Amniotic epithelial cell (primary cell): ENCODE measurements at regions not wholly inside any gene's neighbourhood (a gene's known extent, or its start where the extent isn't known, plus 50 kb on each side); places are given as distances from the start of the nearest gene placed in this dataset.

Source experiments
- DNase-seq: peaks from one replicate; pipeline ENCODE4 v3.0.0-alpha.2; 2010; ENCODE audit warnings: low read depth

DNA sequence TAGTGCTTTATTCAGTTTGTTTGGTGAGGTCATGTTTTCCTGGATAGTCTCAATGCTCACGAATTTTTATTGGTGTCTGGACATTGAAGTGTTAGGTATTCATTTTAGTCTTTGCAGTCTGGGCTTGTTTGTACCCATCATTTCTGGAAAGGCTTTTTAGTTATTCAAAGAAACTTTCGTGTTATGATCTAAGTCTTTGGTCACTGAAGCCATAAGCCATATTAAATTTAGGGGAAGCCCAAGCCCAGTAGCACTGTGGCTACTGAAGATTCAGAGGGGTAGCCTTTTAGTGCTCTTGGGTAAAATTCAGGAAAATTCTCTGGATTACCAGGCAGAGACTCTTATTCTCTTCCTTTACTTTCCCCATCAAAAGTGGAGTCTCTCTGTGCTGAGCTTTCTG, 56.2 kb upstream of the PEX5L start:
- DNase-seq, result no peak

DNA sequence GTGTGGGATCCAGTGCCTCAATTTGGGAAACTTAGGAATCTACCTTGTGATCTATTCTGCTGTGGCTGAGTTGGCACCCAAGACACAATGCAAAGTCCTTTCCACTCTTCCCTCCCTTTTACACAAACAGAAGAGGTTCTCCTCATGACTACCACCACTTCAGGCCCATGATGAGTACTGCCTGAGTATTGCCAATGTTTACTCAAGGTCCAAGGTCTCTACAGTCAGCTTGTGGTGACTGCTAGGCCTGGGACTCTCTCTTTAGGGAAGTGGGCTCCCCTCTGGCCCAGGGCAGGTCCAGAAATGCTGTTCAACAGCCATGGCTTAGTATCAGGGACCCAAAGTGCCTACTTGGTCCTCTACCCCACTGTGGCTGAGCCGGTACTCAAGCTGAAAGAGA, 56.8 kb upstream of the PEX5L start:
- DNase-seq, result no peak

DNA sequence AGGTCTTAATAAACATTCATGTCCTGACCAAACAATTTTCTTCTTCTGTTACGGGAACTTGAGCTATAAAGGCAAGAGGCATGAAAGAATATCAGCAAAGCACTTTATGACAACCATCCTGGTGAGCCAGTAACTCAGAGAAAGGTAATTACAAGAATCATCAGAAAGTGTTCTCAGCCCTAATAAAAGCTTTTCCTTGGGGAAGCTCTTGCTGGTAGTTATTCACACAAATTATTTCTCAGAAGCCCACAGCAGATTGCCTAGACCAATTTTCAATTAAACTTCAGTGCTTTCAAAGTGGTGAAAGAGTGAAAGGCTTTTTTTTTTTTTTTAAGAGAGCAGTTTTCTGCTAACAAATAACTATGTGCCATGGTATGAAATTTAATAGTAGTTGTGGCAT, 60.9 kb upstream of the PEX5L start:
- no peak for DNase-seq

DNA sequence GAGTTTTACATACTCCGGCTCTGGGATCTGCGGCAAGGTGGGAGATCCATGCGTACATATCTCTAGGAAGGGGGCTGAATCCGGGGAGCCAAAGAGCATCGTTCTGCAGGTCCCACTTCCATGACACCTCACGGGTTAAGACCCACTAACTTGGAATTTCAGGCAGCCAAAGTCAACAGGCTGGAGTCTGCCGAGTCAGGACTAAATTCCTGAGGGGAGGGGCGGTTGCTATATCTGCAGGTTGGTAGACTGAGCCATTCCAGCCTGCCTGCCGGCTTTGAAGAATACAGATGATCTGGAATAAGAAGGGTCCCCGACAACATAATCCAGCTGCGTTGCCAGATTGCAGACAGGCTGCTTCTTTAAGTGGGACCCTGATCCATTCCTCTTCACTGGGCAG, 65.4 kb upstream of the PEX5L start:
- no peak for DNase-seq

DNA sequence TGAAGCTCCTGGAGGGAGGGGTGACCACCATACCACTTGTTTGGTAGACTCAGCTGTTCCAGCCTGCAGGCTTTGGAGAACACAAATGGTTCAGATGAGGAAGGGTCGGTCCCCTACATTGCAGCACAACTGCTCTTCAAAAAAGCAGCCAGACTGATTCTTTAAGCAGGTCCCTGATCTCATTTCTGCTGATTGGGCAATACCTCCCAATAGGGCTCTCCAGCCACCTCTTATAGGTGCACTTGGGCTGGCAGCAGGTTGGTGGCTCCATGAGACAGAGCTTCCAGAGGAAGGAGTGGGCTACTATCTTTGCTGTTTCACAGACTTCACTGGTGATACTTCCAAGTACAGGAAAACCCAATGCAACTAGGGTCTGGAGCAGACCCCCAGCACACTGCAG, 65.9 kb upstream of the PEX5L start:
- no peak for DNase-seq

DNA sequence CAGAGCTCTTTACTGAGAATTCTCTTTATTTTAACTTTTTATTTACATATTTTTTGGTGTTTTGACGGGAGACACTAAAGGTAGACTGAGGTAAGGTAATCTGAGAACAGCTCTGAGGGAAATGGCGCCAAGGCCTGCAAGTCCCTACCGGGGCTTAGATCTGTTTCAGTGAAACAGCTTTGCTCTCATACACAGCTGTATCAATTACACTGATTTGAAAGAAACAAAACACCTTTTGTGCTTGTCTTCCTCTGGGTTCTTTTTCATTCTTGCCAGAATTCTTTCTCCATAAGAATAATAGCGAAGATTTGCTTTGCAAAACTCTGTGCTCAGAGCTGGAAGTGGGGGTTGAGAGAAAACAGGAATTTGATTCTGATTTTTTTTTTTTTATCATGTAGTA, 79.5 kb upstream of the PEX5L start:
- no peak for DNase-seq

DNA sequence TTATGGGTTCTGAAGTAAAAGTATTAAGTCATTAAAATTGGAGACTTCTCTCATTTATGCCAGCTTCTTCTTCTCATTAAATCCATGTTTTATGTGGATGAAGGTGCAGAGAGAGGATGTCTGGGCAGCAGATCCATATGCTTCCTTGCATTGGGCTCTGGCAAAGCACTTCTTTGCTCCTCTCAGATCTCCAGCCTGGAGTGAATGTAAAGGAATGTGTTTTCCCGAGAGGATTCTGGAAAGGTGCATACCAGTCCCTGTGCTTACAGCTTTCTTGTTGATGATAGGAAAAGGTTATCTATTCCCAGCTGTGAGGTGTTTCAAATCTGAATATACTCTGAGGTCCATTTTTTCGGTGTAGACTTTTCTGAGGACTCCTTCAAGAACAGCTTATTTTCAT, 79.9 kb upstream of the PEX5L start:
- DNase-seq, result no peak

DNA sequence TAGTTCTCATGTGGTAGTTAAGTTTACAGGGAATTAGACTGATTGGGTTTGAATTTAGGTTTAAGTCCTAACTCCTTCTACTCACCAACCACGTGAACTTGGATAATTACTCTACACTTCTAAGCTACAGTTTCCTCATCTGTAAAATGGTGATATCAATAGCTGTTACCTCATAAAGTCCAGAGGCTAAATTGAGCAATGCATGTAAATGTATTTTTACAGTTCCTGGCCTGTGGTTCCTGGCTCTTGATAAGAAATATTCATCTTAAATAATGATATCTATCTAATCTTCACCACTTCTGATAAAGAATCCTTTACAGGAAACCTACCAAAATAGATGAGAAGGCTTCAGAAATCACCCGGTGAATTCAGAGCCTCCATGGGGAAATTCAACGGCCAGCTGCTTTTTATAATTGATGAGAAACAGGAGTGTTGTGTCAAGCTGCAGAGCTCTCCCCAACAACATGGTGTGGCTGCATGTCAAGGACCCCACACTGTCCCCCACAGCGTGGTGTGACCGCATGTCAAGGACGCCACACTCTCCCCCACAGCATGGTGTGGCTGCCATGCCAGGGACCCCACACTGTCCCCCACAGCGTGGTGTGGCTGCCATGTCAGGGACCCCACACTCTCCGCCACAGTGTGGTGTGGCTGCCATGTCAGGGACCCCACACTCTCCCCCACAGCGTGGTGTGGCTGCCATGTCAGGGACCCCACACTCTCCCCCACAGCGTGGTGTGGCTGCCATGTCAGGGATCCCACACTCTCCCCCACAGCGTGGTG, 80.8 kb upstream of the PEX5L start:
- no peak for DNase-seq

DNA sequence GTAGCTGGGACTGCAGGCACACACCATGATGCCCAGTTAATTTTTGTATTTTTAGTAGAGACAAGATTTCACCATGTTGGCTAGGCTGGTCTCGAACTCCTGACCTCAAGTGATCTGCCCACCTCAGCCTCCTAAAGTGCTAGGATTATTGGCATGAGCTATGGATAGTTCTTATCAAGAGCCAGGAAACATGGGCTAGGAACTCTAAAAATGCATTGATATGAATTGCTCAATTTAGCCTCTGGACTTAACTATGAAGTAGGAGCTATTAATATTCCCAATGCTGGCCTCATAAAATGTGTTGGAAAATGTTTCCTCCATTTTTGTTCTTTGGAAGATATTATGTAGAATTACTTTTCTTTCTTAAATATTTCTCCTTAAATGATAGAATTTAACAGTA, 82.8 kb upstream of the PEX5L start:
- no peak for DNase-seq

DNA sequence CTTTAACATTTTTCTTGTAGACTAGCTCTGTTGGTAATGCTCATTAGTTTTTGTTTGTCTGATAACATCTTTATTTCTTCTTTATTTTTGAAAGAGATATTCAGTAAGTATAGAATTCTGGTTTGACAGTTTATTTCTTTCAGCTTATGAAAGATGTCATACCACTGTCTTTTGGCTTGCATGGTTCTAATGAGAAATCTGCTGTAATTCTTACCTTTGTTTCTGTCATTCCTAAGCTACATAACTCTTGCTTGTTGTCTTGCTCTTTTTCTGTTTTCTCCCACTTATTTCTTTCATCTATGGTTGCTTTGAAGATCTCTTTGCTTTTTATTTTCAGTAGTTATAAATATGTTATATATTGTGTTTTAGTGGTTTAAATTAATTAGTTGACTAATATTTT, 87.2 kb upstream of the PEX5L start:
- no peak for DNase-seq

DNA sequence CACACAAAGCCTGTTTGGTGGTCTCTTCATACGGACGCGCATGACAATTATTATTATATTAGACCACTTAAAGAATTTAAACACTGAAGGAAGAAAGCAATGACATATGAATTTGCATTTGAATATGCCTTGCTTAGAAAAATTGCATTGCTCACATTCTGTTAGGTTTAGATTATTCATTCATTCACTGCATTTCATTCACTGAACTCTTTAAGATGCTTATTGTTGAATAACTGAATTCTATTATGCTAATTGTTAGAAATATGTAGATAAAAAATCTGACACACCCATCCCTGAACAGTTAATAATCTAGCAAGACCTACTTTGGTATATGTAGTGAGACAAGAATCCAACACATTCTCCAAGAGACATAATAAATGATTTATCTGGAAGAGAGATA, 94.4 kb upstream of the PEX5L start:
- DNase-seq, result no peak

DNA sequence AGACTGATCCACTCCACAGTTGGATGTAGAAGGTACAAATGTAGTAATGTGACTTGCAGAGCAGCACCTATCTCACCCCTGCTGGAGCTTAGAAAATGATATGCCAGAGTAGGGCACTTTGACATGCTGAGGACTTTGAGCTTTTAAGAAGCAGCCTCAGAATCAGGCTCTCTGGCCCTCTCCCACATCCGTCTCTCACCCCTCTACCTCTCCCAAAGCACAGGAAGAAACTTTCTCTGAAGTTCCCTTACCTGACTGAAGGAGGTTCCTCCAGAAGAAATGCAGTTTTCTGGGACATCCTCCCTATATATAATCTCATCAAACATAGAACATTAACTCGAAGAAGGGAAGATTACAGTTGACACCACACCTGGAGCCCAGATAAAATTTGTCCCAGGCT, 98.4 kb upstream of the PEX5L start:
- no peak for DNase-seq

DNA sequence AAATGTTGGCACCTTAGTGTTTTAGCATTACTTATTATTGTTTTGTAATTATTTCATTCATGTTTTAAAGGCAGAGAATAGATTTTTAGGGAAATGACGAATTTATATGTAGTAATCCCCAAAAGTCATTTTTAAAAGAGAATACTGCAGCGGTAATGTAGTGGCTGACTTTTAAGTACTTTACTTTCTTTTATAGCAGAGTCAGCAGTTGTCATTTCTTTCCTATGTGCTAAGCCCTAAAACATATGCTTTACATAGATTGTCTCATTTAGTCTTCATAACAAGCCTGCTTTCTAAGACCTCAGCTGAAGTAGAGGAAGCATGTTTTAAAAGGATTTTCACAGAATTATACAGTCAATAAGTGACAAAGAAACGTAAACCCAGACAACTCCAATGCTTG, 102.1 kb upstream of the PEX5L start:
- no peak for DNase-seq

DNA sequence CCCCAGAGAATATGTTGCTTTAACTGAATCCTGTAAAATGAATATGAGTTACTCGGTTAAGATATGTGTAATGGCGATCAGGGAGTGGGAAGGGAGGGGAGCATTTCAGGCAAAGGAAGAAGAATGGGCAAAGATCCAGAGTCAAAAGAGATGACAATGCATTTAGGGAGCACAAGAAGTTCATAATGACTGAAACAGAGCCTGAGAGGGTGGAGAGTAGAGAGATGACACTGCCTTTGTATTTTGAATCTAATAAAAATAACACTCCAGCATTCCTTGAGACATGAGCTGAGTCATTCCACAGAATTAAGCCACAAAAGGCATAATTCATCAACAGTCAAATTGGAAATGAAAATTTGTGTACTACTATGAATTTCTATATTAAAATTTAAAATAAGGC, 105.3 kb upstream of the PEX5L start:
- DNase-seq, result no peak

DNA sequence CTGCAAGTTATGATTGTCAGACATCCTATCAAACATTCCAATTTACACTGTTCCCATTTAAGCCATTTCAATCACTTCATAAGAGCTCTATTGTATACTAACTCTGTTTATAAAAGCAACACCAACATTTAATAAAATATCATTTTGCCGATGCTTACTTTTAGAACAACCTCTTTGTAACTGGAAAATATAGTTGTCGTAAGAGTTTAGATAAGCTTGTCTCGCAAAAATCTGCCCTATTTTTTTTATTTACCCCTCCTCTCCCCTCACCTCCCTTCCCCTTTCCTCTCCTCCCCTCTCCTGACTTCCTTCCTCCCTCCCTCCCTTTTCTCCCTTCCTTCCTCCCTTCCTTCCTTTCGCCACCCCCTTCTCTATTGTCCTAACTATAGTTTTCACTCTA, 105.7 kb upstream of the PEX5L start:
- no peak for DNase-seq

DNA sequence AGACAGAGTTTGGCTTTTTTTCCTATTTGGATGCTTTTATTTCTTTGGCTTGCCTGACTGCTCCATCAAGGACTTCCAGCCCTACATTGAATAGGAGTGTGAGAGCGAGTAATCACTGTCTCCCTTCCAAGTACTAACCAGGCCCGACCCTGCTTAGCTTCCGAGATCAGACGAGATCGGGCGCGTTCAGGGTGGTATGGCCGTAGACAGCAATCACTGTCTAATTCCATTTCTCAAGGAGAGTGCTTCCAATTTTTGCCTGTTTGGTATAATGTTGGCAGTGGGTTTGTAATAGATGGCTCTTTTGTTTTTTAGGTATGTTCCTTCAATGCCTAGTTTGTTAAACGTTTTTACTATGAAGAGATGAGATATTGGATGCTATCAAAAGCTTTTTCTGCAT, 125.0 kb upstream of the PEX5L start:
- no peak for DNase-seq

DNA sequence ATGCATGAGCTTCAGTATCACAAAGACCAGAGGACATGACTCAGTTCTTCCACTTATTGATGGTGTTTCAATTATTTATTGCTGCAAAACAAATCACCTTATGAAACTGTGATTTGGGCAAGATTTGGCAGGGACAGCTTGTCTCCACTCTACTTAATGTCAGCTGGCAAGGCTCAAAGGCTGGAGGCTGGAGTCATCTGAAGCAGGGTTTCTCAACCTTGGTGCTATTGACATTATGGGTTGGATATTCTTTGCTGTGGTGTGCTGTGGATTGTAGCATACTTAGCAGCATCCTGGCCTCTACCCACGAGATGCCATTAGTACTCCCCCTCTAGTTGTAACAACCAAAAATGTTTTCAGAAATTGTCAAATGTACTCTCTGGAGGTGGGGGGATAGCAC, 138.8 kb upstream of the PEX5L start:
- DNase-seq, result no peak

DNA sequence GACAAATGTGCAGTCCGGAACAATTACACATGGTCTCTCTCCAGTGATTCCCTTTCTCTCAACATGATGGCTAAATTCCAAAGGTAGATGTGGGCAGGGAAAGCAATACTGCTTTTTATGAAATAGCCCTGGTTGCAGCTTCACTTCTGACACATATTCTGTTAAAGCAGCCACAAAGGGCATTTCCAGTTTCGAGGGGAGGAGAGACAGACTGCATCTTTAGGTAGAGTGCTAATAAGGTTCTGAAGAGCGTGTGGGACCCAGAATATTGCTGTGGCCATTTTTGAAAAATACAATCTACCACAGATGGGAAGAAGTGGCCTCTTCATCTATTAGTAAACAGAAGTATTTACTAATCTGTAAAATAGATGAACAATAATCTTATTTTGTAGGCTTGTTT, 139.3 kb upstream of the PEX5L start:
- DNase-seq, result no peak

DNA sequence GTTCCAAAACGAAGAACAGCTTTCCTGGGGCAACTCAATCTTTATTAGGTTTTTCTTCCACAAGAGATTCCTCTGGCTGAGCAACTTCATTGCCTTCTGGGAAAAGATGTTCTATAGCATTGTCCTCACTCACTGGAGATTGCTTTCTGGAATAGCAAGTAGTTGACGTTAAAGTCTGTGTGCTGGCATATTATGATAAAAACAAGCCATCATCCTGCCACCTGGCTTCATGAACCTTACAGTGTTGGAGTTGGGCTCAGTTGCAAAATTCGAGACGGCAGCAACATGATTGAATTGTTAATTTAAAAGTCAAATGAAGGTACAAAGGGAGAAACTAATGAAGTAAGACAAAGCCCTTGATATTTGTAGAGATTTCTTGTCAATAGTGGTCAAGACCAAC, 140.5 kb upstream of the PEX5L start:
- DNase-seq, result no peak

DNA sequence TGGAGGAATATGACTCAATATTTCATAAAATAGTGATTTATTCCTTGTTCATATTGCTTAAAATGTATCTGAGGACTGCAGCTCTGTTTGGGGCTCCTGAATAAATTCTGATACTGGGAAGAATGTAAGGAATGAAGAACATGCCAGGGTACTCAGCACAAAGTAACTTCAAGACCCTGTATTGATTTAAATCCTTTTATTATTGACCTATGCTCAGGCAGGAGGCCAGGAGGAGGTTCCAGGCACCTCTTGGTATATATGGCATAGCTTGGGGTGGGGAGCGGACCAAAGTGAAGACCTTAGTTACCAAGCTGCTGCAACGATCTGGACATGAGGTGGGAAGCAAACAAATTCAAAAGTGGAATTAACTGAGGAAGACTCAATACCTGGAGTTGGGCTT, 142.8 kb upstream of the PEX5L start:
- no peak for DNase-seq

DNA sequence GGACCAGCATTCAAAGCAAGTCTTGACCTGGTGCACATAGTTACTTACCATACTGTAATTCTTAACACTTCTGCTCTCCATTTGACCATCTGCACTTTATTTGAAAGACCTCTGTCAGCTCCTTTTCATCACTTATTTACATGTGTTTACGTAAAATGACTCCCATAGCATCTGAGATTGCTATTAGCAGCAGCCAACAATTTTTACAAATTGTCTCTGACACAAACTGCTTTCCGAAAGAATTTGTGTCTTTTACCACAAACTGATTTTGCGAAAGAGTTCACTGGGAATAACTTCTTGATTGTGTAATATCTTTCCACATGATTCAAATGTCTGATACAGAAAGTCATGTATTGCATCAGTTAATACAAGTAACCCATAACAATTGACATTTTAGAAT, 144.1 kb upstream of the PEX5L start:
- DNase-seq, result peak; percentile 67

DNA sequence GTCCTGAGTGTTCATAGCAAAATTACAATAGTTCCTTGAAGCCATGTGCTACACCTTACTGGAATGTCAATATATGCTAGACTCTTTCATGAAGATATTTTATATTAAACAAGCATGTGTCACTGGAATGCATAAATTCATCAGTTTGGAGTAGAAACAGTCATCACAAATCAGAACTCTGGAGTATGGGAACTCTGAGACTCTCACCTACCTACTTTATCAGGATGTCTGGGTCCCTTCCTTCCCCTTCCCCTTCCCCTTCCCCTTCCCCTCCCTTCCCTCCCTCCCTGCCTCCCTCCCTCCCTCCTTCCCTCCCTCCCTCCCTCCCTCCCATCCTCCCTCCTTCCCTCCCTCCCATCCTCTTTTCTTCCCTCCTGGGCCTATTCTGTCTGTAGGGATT, 144.7 kb upstream of the PEX5L start:
- DNase-seq, result no peak

DNA sequence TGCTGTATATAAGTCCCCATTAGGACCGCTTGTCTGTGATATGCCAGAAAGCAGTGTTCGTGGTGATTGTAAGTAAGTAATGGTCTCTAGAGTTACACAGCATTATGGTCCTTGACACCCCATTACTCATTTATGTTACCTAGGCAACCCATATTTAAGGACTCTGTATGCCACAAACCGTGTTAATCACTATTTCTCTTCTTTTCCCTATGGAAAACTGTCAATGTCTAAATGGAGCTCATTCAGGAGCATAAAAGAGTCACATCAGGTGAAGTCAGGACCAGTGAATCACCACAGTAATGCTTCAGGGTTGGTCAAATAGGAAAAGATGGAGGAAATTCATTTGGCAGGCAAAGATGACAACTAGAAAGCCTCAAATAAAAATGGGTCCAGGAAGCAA, 146.6 kb upstream of the PEX5L start:
- no peak for DNase-seq

DNA sequence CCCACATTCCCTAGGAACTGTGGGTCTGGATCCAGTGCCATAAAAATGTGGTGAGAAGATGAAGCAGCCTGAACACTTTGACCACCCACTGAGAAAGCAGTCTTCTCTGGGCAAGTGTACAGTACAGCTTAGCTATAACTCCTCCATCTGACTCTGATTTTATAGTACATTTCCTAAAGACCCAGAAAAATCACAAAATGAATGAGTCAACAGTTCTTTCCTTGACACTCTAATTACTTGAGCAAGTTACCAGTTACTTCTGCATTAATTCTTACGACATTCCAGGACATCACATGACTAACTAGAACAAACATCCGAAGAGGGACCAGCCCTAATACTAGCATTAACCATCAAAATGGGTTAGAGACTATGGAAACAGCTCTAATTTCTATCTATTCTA, 148.1 kb upstream of the PEX5L start:
- DNase-seq, result no peak

DNA sequence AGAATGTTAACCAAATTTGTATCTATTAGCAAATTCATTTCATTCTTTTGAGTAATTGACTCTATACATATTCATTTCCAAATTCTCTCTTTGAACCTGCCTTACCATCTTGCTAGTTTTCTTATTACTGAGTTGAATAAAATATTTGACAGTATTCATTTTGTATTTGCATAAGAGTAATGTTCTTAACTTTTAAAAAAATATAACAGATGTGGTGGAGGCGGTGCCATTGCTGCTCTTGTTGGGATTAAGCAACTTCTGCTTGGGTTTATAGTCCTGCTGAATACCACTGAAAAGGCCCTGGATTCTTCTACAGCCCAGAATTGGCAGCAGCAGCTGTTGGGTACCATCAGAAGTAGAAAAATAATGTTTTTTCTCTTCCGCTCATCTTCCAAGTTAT, 148.9 kb upstream of the PEX5L start:
- no peak for DNase-seq
